ENCODE measurements at regions not wholly inside any gene's neighbourhood (a gene's known extent, or its start where the extent isn't known, plus 50 kb on each side); places are given as distances from the start of the nearest gene placed in this dataset.
"Not testable (repeated sequence)": the region's sequence is repeated elsewhere in the genome, so short reads cannot be mapped to it uniquely, and the experiment has no call there.

GRCh38 chr11:80317612-80318011 is 876.8 kb upstream of the TENM4 start:
- TF ChIP-seq JUND (IDR thresholded peaks at IDR 0.05; ENCODE audit: low read depth): no peak
- in situ Hi-C loops (cut with HindIII; ENCODE audit: low pct_unique_long_range_greater_than_20kb, low sequenced_read_pairs): no loop called here
- no peak for DNase-seq (ENCODE audit: low read depth in 1 of 2, low spot score in 1 of 2)

- in situ Hi-C loops (cut with HindIII; ENCODE audit: low pct_unique_long_range_greater_than_20kb, low sequenced_read_pairs): no loop called here
- no peak for DNase-seq (ENCODE audit: low read depth in 1 of 2, low spot score in 1 of 2)
- TF ChIP-seq JUND (IDR thresholded peaks at IDR 0.05; ENCODE audit: low read depth): no peak
Observed at GRCh38 chr11:80315200-80315599, 874.4 kb upstream of the TENM4 start.

- in situ Hi-C loops (cut with HindIII; ENCODE audit: low pct_unique_long_range_greater_than_20kb, low sequenced_read_pairs): no loop called here
- no peak for TF ChIP-seq JUND (IDR thresholded peaks at IDR 0.05; ENCODE audit: low read depth)
- DNase-seq (ENCODE audit: low read depth in 1 of 2, low spot score in 1 of 2): no peak
Observed at GRCh38 chr11:80309301-80309700, 868.5 kb upstream of the TENM4 start.

- no peak for DNase-seq (ENCODE audit: low read depth in 1 of 2, low spot score in 1 of 2)
- in situ Hi-C loops (cut with HindIII; ENCODE audit: low pct_unique_long_range_greater_than_20kb, low sequenced_read_pairs): no loop called here
- TF ChIP-seq JUND (IDR thresholded peaks at IDR 0.05; ENCODE audit: low read depth): no peak
Observed at GRCh38 chr11:80307676-80308075, 866.8 kb upstream of the TENM4 start.

GRCh38 chr11:80297858-80298632 is 857.2 kb upstream of the TENM4 start:
- TF ChIP-seq JUND (IDR thresholded peaks at IDR 0.05; ENCODE audit: low read depth): no peak

GRCh38 chr11:80293293-80293692 is 852.5 kb upstream of the TENM4 start:
- no peak for DNase-seq (ENCODE audit: low read depth in 1 of 2, low spot score in 1 of 2)
- TF ChIP-seq JUND (IDR thresholded peaks at IDR 0.05; ENCODE audit: low read depth): no peak
- in situ Hi-C loops (cut with HindIII; ENCODE audit: low pct_unique_long_range_greater_than_20kb, low sequenced_read_pairs): no loop called here

More at GRCh38 chr11:80297858-80298632, 857.2 kb upstream of the TENM4 start:
- in situ Hi-C loops (cut with HindIII; ENCODE audit: low pct_unique_long_range_greater_than_20kb, low sequenced_read_pairs): no loop called here
- DNase-seq (ENCODE audit: low read depth in 1 of 2, low spot score in 1 of 2): no peak

GRCh38 chr11:80284946-80285785 is 844.3 kb upstream of the TENM4 start:
- TF ChIP-seq JUND (IDR thresholded peaks at IDR 0.05; ENCODE audit: low read depth): no peak
- in situ Hi-C loops (cut with HindIII; ENCODE audit: low pct_unique_long_range_greater_than_20kb, low sequenced_read_pairs): no loop called here
- DNase-seq (ENCODE audit: low read depth in 1 of 2, low spot score in 1 of 2): no peak

- in situ Hi-C loops (cut with HindIII; ENCODE audit: low pct_unique_long_range_greater_than_20kb, low sequenced_read_pairs): no loop called here
- TF ChIP-seq JUND (IDR thresholded peaks at IDR 0.05; ENCODE audit: low read depth): no peak
- DNase-seq (ENCODE audit: low read depth in 1 of 2, low spot score in 1 of 2): no peak
Observed at GRCh38 chr11:80282643-80283042, 841.8 kb upstream of the TENM4 start.

GRCh38 chr11:80281194-80281593 is 840.4 kb upstream of the TENM4 start:
- DNase-seq (ENCODE audit: low read depth in 1 of 2, low spot score in 1 of 2): peak; percentile 44 to 82
- in situ Hi-C loops (cut with HindIII; ENCODE audit: low pct_unique_long_range_greater_than_20kb, low sequenced_read_pairs): no loop called here
- no peak for TF ChIP-seq JUND (IDR thresholded peaks at IDR 0.05; ENCODE audit: low read depth)

- no peak for TF ChIP-seq JUND (IDR thresholded peaks at IDR 0.05; ENCODE audit: low read depth)
- in situ Hi-C loops (cut with HindIII; ENCODE audit: low pct_unique_long_range_greater_than_20kb, low sequenced_read_pairs): no loop called here
- no peak for DNase-seq (ENCODE audit: low read depth in 1 of 2, low spot score in 1 of 2)
Observed at GRCh38 chr11:80280737-80281136, 839.9 kb upstream of the TENM4 start.

- TF ChIP-seq JUND (IDR thresholded peaks at IDR 0.05; ENCODE audit: low read depth): no peak
- in situ Hi-C loops (cut with HindIII; ENCODE audit: low pct_unique_long_range_greater_than_20kb, low sequenced_read_pairs): no loop called here
- no peak for DNase-seq (ENCODE audit: low read depth in 1 of 2, low spot score in 1 of 2)
Observed at GRCh38 chr11:80261776-80262175, 820.9 kb upstream of the TENM4 start.

- DNase-seq (ENCODE audit: low read depth in 1 of 2, low spot score in 1 of 2); in situ Hi-C loops (cut with HindIII; ENCODE audit: low pct_unique_long_range_greater_than_20kb, low sequenced_read_pairs): not testable (repeated sequence)
Observed at GRCh38 chr11:80257319-80258015, 816.6 kb upstream of the TENM4 start.

GRCh38 chr11:80255021-80255420 is 814.2 kb upstream of the TENM4 start:
- no peak for DNase-seq (ENCODE audit: low read depth in 1 of 2, low spot score in 1 of 2)
- in situ Hi-C loops (cut with HindIII; ENCODE audit: low pct_unique_long_range_greater_than_20kb, low sequenced_read_pairs): no loop called here
- no peak for TF ChIP-seq JUND (IDR thresholded peaks at IDR 0.05; ENCODE audit: low read depth)
